ENCODE measurements at regions not wholly inside any gene's neighbourhood (a gene's known extent, or its start where the extent isn't known, plus 50 kb on each side); places are given as distances from the start of the nearest gene placed in this dataset.
"Not testable (repeated sequence)": the region's sequence is repeated elsewhere in the genome, so short reads cannot be mapped to it uniquely, and the experiment has no call there.

DNA sequence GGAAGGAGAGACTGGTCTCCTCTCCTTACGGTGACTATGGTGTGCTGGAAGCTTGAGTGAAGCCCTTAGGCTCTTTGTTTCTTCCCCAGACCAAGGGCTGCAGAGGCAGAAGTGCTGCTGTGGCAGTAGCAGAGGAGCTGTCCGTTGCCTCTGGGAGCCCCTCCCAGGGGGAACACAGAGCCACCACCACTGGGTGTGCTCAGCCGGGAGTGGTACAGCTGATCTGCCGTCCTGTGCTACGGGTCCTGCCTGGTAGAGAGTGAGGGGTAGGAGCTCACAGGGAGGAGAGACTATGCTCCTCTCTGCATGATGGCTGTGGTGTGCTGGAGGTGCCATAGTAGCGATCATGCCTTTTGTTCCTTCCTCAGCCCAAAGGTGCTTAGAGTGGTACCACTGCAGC lies 318.7 kb downstream of the DOK5 start:
- TF ChIP-seq, protein P1, sequence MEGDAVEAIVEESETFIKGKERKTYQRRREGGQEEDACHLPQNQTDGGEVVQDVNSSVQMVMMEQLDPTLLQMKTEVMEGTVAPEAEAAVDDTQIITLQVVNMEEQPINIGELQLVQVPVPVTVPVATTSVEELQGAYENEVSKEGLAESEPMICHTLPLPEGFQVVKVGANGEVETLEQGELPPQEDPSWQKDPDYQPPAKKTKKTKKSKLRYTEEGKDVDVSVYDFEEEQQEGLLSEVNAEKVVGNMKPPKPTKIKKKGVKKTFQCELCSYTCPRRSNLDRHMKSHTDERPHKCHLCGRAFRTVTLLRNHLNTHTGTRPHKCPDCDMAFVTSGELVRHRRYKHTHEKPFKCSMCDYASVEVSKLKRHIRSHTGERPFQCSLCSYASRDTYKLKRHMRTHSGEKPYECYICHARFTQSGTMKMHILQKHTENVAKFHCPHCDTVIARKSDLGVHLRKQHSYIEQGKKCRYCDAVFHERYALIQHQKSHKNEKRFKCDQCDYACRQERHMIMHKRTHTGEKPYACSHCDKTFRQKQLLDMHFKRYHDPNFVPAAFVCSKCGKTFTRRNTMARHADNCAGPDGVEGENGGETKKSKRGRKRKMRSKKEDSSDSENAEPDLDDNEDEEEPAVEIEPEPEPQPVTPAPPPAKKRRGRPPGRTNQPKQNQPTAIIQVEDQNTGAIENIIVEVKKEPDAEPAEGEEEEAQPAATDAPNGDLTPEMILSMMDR (conservative IDR thresholded peaks at IDR 0.05; ENCODE audit: low read depth, low read length) = no peak
- H3K4me3 ChIP-seq (ENCODE audit: low read depth, low read length) = no peak overlapping the region
- no peak for DNase-seq (ENCODE audit: low read depth)

DNA sequence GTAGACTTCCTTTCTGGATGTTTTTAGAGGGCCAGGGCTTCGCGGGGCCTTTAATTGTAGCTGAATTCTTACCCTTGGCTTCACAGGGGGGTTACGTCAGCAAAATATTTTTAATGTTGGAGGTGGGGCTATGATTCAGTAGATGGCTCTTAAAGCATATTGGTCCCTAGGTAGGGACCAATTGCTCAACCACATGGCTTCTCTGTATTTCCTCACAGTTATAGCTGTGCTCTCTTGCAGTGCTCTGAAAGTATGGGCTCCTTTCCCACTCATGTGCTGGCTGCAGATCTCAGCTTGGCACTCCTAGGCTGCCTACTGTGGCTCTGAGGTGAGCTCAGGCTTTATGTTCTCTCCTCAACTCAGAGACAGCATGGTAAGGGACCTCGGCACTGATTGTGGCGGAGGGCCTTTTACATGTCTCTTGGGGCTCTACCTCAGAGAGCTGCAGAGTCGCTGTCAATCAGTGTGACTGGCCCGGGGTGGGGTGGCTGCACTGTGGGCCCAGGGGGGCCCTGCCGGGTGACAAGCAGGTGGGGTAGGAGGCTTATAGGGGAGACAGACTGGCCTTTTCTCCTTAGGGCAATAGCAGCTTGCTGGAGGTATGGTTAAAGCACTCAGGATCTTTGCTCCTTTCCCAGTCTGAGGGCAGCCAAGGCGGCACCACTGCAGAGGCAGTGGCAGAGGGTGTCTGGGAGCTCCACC lies 318.0 kb downstream of the DOK5 start:
- no peak for DNase-seq (ENCODE audit: low read depth)
- TF ChIP-seq, protein P1 (conservative IDR thresholded peaks at IDR 0.05; ENCODE audit: low read depth, low read length) = no peak
- H3K4me3 ChIP-seq (ENCODE audit: low read depth, low read length) = no peak overlapping the region

DNA sequence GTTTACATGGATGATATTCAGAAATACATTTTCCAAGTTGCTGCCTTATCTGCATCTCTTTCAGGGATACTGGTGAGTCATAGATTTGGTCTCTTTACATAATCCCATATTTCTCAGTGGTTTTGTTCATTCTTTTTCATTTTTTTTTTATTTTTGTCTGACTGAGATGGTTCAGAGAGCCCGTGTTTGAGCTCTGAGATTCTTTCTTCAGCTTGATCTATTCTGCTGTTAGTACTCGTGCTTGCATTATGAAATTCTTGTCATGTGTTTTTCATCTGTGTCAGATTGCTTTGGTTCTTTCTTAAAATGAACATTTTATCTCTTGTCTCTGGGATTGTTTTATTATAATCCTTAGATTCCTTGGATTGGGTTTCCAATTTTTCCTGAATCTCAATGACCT lies 317.3 kb downstream of the DOK5 start:
- H3K4me3 ChIP-seq (ENCODE audit: low read depth, low read length) = no peak overlapping the region
- DNase-seq (ENCODE audit: low read depth) = no peak
- TF ChIP-seq, protein P1 (conservative IDR thresholded peaks at IDR 0.05; ENCODE audit: low read depth, low read length) = no peak

DNA sequence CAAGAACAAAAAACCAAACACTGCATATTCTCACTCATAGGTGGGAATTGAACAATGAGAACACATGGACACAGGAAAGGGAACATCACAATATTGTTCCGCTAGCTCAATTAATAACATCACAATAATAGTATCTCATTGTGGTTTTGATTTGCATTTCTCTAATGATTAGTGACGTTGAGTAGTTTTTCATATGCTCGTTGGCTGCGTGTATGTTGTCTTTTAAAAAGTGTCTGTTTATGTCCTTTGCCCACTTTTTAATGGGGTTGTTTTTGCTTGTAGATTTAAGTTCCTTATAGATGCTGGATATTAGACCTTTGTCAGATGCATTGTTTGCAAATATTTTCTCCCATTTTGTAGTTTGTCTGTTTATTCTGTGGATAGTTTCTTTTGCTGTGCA lies 312.9 kb downstream of the DOK5 start:
- not testable (repeated sequence) for DNase-seq (ENCODE audit: low read depth)

DNA sequence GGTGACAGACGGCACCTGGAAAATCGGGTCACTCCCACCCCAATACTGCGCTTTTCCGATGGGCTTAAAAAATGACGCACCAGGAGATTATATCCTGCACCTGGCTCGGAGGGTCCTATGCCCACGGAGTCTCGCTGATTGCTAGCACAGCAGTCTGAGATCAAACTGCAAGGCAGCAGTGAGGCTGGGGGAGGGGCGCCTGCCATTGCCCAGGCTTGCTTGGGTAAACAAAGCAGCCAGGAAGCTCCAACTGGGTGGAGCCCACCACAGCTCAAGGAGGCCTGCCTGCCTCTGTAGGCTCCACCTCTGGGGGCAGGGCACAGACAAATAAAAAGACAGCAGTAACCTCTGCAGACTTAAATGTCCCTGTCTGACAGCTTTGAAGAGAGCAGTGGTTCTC lies 307.4 kb downstream of the DOK5 start:
- not testable (repeated sequence) for H3K4me3 ChIP-seq (ENCODE audit: low read depth, low read length); DNase-seq (ENCODE audit: low read depth)

More for the DNA sequence above, 312.9 kb downstream of the DOK5 start:
- not testable (repeated sequence) for H3K4me3 ChIP-seq (ENCODE audit: low read depth, low read length)

DNA sequence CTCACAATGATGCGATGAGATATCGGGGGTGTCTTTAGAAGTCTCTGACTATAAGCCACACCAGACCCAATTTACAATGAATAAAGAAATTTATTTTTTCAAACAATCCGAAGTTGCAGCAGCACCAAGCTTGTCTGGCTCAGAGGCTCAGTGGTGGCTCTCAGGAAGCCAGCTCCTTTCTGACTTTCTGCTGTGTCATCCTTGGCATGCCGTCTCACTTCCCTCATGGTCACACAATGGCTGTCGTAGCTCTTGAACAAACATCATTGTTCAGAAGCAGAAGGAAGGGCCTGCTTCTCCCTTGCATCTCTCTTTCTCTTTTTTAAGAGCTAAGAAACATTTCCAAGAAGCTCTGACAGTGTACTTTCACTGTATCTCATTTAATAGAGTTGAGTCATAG lies 299.0 kb downstream of the DOK5 start:
- no peak overlapping the region for H3K4me3 ChIP-seq (ENCODE audit: low read depth, low read length)
- TF ChIP-seq, protein P1 (conservative IDR thresholded peaks at IDR 0.05; ENCODE audit: low read depth, low read length) = no peak
- DNase-seq (ENCODE audit: low read depth) = no peak

DNA sequence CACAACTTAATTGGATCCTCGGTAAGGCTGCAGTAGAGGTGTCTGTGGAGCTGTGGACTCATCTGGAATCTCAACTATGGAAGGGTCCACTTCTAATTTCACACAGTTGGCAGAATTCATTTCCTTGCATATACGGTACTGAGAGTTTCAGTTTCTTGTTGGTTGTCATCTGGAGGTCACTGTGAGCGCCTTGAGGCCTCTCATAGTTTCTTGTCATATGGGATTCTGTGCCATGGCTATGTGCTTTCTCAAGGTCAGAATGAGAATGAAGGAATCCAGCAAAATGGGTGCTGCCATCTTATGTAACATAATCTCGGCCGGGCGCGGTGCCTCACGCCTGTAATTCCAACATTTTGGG lies 298.2 kb downstream of the DOK5 start:
- DNase-seq (ENCODE audit: low read depth) = no peak
- TF ChIP-seq, protein P1 (conservative IDR thresholded peaks at IDR 0.05; ENCODE audit: low read depth, low read length) = no peak
- no peak overlapping the region for H3K4me3 ChIP-seq (ENCODE audit: low read depth, low read length)

DNA sequence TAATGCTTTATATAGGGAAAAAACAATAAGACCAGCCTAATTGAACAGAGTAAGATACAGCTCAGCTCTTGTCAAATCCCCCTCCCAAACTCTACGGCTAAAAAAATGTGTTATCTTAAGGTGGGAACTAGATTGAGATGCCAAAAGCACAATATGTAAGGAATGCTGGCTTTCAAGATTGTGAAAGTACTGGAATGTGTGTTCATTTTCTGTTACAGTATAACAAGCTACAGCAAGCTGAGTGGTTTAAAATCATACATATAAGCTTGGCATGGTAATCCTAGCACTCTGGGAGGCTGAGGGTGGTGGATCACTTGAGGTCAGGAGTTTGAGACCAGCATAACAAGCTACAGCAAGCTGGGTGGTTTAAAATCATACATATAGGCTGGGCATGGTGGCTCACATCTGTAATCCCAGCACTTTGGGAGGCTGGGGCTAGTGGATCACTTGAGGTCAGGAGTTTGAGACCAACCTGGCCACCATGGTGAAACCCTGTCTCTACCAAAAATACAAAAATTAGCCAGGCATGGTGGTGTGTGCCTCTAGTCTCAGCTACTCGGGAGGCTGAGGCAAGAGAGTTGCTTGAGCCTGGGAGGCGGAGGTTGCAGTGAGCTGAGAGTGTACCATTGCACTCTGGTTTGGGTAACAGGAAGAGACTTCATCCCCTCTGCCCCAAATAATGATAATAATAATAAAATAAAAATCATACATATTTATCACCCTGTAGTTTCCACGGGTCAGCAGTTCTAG lies 297.7 kb downstream of the DOK5 start:
- H3K4me3 ChIP-seq (ENCODE audit: low read depth, low read length) = no peak overlapping the region
- TF ChIP-seq, protein P1 (conservative IDR thresholded peaks at IDR 0.05; ENCODE audit: low read depth, low read length) = no peak
- DNase-seq (ENCODE audit: low read depth) = no peak

All from epithelial cell of proximal tubule (primary cell).